ENCODE measurements at regions not wholly inside any gene's neighbourhood (a gene's known extent, or its start where the extent isn't known, plus 50 kb on each side); places are given as distances from the start of the nearest gene placed in this dataset.
A peak's percentile ranks its signal among the peaks of the same experiment; 100 is the strongest.

DNA sequence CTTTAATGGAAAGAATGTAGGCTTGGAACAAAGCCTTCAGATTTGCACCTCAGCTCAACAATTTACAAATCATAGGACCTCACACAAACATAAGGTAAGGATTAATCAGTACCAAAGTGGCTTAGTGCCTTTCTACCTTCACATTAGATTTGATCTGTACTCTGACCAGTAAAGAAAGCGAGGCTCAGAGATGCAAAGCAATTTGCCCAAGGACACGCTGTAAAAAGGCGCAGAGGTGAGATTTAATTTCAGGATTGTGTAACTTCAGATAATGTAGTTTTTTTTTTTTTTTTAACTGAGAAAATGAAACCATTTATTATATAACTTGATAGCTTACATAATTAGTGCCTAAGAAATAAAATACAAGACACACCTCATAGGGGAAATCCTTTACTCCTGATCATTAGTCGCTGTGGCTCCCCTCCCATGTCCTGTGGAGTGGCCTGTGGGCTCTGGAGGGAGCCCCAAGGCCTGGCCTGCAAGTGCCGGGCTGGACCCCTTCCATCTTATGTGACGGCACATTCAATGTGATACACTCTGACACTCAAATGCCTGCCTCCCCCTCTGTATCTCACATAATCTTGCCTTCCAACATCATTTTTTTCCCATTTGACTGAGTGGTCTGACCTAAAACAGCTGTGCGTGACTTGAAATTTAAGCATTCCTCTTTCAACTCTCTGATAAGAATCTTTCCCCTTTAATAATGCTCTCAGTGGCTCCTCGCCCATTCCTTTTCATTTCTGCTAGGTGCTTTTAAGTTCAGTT, 426.5 kb upstream of the DAB1 start:
- no peak overlapping the region for H3K4me3 ChIP-seq (ENCODE audit: control insufficient read depth, low read depth, low read length)
- no peak for TF ChIP-seq CTCF (conservative IDR thresholded peaks at IDR 0.05; ENCODE audit: control insufficient read depth, insufficient read depth, low read depth, low read length)
- DNase-seq (ENCODE audit: low read depth), result no peak

- DNase-seq (ENCODE audit: low read depth), result peak; percentile 52
- no peak for TF ChIP-seq CTCF (conservative IDR thresholded peaks at IDR 0.05; ENCODE audit: control insufficient read depth, insufficient read depth, low read depth, low read length)
- no peak overlapping the region for H3K4me3 ChIP-seq (ENCODE audit: control insufficient read depth, low read depth, low read length)
Measured at GRCh38 chr1:57848406-57848805, 424.5 kb upstream of the DAB1 start.

DNA sequence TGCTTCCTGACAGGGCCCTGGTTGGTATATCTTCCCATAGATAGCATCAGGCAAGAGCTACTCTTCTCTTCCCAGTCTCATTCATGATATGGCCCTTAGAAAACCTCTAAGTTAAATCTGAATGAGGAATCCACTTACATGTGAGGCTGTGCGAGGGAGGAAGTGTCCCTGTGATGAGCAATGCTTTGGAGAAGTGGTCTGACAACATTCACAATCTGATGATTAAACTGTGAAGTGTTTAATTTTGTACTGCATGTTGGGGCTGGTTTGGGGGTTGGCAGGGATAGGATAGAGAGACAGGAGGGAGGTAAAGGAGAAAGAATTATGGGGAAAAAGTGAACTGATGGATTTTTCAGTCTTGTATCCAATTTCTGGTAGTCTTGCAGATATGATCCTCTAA, 421.2 kb upstream of the DAB1 start:
- peak; percentile 73 for DNase-seq (ENCODE audit: low read depth)
- no peak overlapping the region for H3K4me3 ChIP-seq (ENCODE audit: control insufficient read depth, low read depth, low read length)
- no peak for TF ChIP-seq CTCF (conservative IDR thresholded peaks at IDR 0.05; ENCODE audit: control insufficient read depth, insufficient read depth, low read depth, low read length)

- TF ChIP-seq CTCF (conservative IDR thresholded peaks at IDR 0.05; ENCODE audit: control insufficient read depth, insufficient read depth, low read depth, low read length), result no peak
- no peak overlapping the region for H3K4me3 ChIP-seq (ENCODE audit: control insufficient read depth, low read depth, low read length)
- no peak for DNase-seq (ENCODE audit: low read depth)
Measured at GRCh38 chr1:57844382-57844980, 420.6 kb upstream of the DAB1 start.

- H3K4me3 ChIP-seq (ENCODE audit: control insufficient read depth, low read depth, low read length), result no peak overlapping the region
- peak; percentile 81 for DNase-seq (ENCODE audit: low read depth)
- no peak for TF ChIP-seq CTCF (conservative IDR thresholded peaks at IDR 0.05; ENCODE audit: control insufficient read depth, insufficient read depth, low read depth, low read length)
Measured at GRCh38 chr1:57843760-57844159, 419.9 kb upstream of the DAB1 start.

DNA sequence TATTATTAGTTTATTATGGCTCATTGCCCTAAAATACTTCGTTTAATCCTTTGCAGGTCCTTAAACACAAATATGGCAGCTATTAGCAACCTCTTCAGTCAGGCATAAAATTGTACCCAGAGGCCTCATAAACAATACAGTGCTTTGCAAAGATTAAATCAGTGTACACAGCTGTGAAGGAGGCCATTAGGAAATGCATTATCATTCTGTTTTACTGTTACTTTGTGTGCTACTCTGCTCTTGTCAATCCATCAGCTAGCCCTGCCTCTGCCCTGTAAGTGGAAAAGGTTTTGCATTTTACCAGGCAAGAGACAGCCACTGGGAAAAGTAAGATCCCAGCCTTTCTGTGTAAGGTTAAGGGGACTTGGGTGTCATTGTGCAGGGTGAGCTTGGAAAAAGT, 415.7 kb upstream of the DAB1 start:
- no peak for TF ChIP-seq CTCF (conservative IDR thresholded peaks at IDR 0.05; ENCODE audit: control insufficient read depth, insufficient read depth, low read depth, low read length)
- no peak overlapping the region for H3K4me3 ChIP-seq (ENCODE audit: control insufficient read depth, low read depth, low read length)
- DNase-seq (ENCODE audit: low read depth), result no peak

Measured in fibroblast of mammary gland (primary cell).